GM06990 (cell line): ENCODE measurements at regions not wholly inside any gene's neighbourhood (a gene's known extent, or its start where the extent isn't known, plus 50 kb on each side); places are given as distances from the start of the nearest gene placed in this dataset.

Source experiments
- DNase-seq: peaks from one replicate; pipeline ENCODE4 v3.0.0-alpha.2; 2011; ENCODE audit not compliant: insufficient read length; ENCODE audit errors: extremely low read depth
- H3K27me3 ChIP-seq: replicated peaks from 2 replicates; pipeline ENCODE4 v1.6.0; 2011; ENCODE audit warnings: low read length; ENCODE audit not compliant: control insufficient read depth, insufficient read depth
- H3K36me3 ChIP-seq: 2 replicates; pipeline ENCODE4 v1.5.1; 2011; ENCODE audit warnings: low read length; ENCODE audit not compliant: control insufficient read depth, insufficient read depth
- H3K4me3 ChIP-seq: replicated peaks from 2 replicates; pipeline ENCODE4 v1.5.1; 2011; ENCODE audit warnings: low read depth, mild to moderate bottlenecking, control low read depth, low read length
- TF ChIP-seq, protein P1 (sequence below): IDR thresholded peaks from 2 replicates; pipeline ENCODE4 v1.5.1; 2011; ENCODE audit warnings: low read length, control low read depth, mild to moderate bottlenecking, inconsistent platforms; ENCODE audit not compliant: insufficient read depth, poor library complexity, severe bottlenecking

DNA sequence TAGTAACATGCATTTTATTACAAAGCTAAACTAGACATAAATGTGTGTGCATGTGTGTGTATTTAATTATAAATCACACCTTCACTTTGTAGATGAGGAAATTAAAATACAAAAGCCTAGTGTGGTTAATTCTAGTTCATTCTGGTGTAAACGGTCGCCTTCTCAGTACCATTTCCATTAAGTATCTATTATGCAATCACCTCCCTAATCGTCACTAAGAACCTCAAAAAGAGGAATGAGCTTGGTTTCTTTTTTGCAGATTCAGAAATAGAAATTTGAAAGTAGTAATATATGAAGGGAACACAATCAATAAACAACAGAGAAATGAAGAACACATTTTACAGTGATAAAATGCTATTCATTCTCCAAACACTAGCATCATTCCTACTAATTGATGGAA lies 233.2 kb downstream of the ZBBX start:
- no peaks in the 10 kb centered on the region for H3K36me3 ChIP-seq

DNA sequence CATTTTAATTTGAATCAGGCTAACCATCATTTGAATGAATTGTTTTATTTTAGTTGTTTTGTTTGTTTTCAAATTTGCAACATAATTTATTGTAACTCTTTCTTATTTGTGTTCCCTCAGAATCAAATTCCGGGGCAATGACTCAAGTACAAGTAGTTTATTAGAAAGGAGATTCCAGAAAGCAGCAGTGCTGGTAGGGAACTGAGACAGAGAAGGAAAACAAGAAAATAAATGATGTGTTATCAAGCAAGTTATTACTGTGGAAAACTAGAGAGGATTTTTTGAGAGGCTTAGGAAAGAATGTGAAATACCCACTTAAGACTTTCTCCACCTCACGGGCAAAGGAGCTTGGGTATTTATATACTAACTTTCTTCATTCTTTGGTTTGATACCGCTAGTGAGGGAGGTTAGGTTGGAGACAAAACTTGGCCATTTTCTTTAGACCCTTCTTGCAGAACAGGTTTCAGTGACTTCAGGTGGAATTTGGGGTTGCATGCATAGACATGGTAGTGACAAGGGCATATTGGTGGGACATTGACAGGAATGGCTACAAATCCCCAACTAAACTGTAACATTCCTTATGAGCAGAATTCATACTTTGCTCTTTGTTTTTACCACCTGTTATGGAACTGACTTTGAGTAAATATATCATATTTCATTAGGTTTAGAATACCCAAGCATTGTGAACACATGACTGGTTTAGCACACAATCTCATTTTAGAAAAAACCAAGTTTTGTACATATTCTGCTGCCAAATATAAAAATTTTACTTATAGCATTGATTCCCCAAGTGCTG lies 254.3 kb downstream of the ZBBX start:
- Histone ChIP-seq H3K4me3 (no peak overlapping the region), H3K27me3 (no peaks in the 10 kb centered on the region), H3K36me3 (no peaks in the 10 kb centered on the region)
- DNase-seq, result no peak
- TF ChIP-seq, protein P1, sequence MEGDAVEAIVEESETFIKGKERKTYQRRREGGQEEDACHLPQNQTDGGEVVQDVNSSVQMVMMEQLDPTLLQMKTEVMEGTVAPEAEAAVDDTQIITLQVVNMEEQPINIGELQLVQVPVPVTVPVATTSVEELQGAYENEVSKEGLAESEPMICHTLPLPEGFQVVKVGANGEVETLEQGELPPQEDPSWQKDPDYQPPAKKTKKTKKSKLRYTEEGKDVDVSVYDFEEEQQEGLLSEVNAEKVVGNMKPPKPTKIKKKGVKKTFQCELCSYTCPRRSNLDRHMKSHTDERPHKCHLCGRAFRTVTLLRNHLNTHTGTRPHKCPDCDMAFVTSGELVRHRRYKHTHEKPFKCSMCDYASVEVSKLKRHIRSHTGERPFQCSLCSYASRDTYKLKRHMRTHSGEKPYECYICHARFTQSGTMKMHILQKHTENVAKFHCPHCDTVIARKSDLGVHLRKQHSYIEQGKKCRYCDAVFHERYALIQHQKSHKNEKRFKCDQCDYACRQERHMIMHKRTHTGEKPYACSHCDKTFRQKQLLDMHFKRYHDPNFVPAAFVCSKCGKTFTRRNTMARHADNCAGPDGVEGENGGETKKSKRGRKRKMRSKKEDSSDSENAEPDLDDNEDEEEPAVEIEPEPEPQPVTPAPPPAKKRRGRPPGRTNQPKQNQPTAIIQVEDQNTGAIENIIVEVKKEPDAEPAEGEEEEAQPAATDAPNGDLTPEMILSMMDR, result no peak

More for the DNA sequence above, 233.2 kb downstream of the ZBBX start:
- Histone ChIP-seq H3K4me3 (no peak overlapping the region), H3K27me3 (no peaks in the 10 kb centered on the region)
- TF ChIP-seq, protein P1, result no peak
- no peak for DNase-seq

DNA sequence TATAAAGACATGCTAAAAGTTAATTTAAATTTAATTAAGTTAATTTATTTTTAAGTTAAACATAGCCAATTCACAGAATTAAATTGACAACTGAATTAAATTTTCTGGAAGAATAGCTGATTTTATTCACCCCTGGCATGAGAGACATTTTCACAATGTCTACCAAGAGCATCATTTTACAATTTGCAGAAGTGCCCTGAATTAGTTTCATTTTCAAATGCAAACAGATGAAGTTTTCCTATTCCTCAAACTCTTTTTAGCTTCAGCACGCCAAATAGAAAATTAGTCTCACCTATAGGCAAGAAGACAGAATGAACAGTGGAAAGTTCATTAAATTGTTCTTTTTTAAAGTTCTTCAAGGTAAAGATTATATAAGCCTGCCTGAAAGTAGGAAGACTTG lies 259.3 kb downstream of the ZBBX start:
- H3K27me3 ChIP-seq, result no peaks in the 10 kb centered on the region
- H3K4me3 ChIP-seq, result no peak overlapping the region
- no peak for DNase-seq
- no peaks in the 10 kb centered on the region for H3K36me3 ChIP-seq
- TF ChIP-seq, protein P1, result no peak

DNA sequence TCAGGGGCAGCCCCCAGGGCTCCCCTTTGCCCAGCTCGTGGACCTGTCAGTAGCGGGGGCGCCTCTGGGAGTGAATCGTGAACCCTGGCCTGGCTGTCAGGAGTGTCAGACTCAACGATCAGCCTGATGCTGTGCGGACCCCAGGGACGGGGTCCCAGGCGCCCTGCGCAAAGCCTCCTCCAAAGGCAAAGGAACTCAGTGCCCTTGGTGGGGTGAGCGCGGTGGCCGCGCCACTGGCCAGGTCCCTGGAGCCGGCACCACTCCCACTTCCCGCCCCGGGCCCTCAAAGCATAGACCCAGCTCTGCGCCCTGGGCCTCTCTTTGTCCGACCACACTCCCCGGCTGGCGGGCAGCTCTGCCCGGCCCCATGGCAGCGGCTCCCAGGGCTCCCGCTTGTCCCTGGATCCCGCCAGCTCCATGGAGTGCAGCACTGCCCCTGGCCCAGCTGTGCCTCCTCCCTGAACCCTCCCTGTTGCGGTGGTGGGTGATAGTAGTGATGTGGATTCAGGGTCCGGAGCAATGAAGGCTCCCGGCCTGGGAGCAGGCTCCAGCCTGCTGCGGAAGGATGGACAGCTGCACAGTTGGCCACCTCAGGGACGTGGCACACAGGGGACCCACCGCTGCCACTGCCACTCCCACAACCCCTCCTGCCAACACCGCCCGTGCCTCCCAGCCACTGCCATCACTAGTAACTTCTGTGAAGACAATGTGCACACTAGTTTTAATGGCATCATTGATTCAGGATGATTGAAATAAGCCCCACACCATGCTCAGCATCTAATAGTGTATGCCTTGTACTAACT lies 263.8 kb downstream of the ZBBX start:
- Histone ChIP-seq H3K4me3 (no peak overlapping the region), H3K27me3 (no peaks in the 10 kb centered on the region), H3K36me3 (no peaks in the 10 kb centered on the region)
- DNase-seq, result no peak
- TF ChIP-seq, protein P1, result no peak

DNA sequence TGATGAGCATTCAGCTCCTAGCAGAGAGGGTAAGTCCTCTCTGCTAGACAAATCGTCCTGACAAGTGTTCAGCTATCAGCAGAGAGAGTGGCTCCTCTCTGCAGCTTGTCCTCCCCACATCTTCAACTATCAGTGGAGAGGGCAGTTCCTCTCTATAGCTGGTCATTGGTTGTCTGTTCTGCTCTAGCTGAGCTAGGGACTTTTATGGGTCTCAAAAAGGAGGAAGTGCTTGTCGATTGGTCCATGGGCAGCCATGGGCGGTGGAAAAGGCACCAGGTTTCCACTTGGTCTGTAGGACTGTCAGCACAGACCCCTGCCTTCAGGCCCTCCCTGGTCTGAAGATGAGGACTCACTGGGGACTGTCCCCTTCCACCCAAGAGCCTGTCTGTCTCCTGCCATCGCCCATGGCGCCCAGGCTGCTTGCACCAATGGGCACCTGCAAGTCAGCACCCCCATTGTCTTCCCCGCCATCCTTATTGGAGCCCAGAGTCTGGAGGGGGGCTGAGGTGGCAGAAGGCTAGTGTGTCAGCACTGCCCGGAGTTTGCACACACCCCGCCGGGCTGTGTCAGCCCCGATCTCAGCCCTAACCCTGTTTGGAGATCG lies 264.7 kb downstream of the ZBBX start:
- no peaks in the 10 kb centered on the region for H3K27me3 ChIP-seq
- DNase-seq, result no peak
- no peak overlapping the region for H3K4me3 ChIP-seq
- TF ChIP-seq, protein P1, result no peak
- no peaks in the 10 kb centered on the region for H3K36me3 ChIP-seq
